ENCODE measurements at regions not wholly inside any gene's neighbourhood (a gene's known extent, or its start where the extent isn't known, plus 50 kb on each side); places are given as distances from the start of the nearest gene placed in this dataset.

DNA sequence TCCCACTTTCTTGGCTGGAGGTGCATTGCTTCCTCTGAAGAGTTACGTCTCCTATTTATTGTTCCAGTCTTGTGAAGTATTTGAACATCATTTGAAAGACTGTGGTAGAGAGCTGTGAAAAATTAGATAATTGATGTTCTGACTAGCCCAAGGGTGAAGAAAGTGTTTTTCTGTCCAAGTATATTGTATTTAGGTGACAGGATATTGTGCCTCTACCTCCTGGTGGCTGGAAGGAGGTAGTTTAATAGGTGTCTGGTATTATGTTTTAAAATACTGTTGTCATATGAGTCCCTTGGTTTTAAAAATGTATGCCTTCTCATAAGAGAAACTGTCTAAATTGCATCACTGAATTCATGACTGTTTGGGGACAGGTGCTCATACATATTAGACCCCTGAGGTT, 226.0 kb downstream of the SPRY1 start:
- intact Hi-C loops (cut with micrococcal nuclease) = no loop called here
- H3K4me3 Mint-ChIP-seq (ENCODE audit: low read depth) = no peak overlapping the region
- H3K27ac Mint-ChIP-seq = no peak overlapping the region
- H3K36me3 Mint-ChIP-seq (ENCODE audit: low read depth) = no peaks in the 10 kb centered on the region
- no peaks in the 10 kb centered on the region for H3K9me3 Mint-ChIP-seq
- H3K27me3 Mint-ChIP-seq (ENCODE audit: low read depth) = peaks cover 11% of the 10 kb centered on the region
- H3K4me1 Mint-ChIP-seq (ENCODE audit: low read depth) = peaks cover 10% of the 10 kb centered on the region
- DNase-seq (ENCODE audit: low spot score) = no peak

DNA sequence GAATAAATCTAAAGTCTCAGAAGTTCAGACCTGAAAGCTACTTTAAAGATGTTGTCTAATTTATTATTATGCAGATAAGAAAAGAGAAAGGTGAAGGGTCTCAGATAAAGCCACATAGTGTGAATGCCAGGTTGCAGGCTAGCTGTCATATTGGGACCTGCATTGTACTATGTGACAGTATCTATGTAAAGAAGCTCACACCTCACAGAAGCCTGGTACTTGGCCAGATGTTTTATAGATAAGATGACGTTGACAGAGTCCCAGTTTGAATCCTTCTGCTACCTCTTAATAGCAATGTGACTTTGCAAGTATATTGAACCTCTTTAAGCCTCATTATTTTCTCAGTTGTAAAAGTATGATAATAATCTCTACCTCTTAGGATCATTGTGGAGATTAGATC, 227.0 kb downstream of the SPRY1 start:
- H3K27ac Mint-ChIP-seq = no peak overlapping the region
- H3K4me3 Mint-ChIP-seq (ENCODE audit: low read depth) = no peak overlapping the region
- H3K36me3 Mint-ChIP-seq (ENCODE audit: low read depth) = no peaks in the 10 kb centered on the region
- peaks cover 10% of the 10 kb centered on the region for H3K4me1 Mint-ChIP-seq (ENCODE audit: low read depth)
- H3K9me3 Mint-ChIP-seq = no peaks in the 10 kb centered on the region
- peaks cover 7% of the 10 kb centered on the region for H3K27me3 Mint-ChIP-seq (ENCODE audit: low read depth)
- DNase-seq (ENCODE audit: low spot score) = no peak
- intact Hi-C loops (cut with micrococcal nuclease) = no loop called here

DNA sequence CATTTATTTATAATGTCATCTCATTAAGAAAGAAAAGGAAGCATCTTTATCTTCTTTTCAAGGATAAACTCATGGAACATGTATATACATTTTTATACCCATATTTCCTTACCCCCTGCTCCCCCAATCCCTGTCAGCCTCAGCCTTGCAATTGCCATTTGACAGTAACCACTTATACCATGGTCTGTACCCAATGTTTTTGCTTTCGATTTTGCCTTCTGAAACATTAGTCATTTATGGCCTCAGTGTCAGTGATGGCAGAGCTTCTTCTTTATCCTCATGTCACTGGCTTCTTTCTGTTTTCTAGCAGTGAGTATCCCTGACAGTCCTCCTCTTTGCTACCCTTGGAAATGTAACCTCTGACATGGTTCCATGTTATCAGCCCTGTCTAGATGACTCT, 228.4 kb downstream of the SPRY1 start:
- H3K9me3 Mint-ChIP-seq = no peaks in the 10 kb centered on the region
- H3K4me3 Mint-ChIP-seq (ENCODE audit: low read depth) = no peak overlapping the region
- no peak overlapping the region for H3K27ac Mint-ChIP-seq
- H3K27me3 Mint-ChIP-seq (ENCODE audit: low read depth) = peaks cover 3% of the 10 kb centered on the region
- DNase-seq (ENCODE audit: low spot score) = no peak
- peaks cover 10% of the 10 kb centered on the region for H3K4me1 Mint-ChIP-seq (ENCODE audit: low read depth)
- intact Hi-C loops (cut with micrococcal nuclease) = no loop called here
- H3K36me3 Mint-ChIP-seq (ENCODE audit: low read depth) = no peaks in the 10 kb centered on the region

DNA sequence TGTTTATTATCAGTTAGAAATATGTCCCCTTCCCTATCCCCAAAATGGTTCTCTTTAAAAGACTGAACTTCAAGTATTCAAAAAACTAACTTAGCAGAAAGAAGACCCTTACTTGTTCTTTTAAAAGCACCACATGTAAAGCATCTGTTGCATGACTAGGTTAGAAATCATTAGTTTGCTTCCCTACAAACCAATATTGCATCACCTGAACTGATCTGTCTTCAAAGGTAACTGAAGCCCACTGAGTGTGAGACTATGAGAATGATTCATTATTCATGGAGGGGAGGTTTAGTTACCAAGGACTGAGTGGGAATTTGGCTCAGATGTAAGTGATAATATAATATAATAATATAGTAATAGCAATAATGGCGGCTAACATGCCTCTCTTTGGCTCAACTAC, 231.7 kb downstream of the SPRY1 start:
- peaks cover 7% of the 10 kb centered on the region for H3K27me3 Mint-ChIP-seq (ENCODE audit: low read depth)
- H3K4me1 Mint-ChIP-seq (ENCODE audit: low read depth) = peaks cover 11% of the 10 kb centered on the region
- intact Hi-C loops (cut with micrococcal nuclease) = no loop called here
- H3K36me3 Mint-ChIP-seq (ENCODE audit: low read depth) = no peaks in the 10 kb centered on the region
- no peak overlapping the region for H3K4me3 Mint-ChIP-seq (ENCODE audit: low read depth)
- H3K9me3 Mint-ChIP-seq = no peaks in the 10 kb centered on the region
- no peak overlapping the region for H3K27ac Mint-ChIP-seq
- no peak for DNase-seq (ENCODE audit: low spot score)

DNA sequence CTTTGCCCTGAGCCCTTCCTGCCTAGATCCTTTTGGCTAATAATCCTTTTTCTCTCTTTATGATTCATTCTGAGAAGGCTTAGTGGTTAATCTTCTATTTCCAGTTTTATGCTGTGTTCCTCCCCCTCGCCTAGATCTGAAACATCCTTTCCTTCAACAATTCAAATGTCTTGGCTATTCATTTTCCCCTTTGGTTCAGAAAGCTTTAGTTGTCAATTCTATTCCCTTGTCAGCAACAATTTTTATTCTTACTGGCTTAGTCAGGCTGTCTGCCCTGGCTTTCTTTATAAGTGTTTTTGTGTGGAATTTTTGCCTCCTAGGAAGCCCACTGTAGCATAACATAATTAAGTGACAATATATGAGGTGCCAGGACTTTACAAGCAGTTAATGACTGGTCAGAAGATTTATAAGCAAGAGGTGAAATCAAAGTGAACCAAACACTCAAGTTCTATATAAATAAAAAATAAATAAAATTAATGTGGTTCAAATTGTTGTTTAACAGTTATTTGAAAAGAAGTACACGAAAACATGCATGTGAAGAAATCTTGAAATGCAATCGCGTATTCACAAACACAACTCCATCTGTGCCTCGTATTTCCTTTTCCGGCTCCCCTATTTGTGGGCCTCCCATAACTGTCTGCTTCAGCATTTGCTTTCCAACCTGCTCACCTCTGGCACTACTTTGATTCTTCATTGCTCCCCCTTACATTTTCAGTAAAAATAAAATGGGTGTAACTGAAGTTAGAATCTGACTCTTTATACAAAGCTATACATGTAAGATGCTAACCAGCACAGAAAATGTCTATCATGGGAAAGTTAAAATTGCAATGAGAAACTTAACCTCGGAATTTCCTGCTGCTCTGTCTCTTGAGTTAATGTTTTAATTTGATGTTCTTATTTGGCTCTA, 235.4 kb downstream of the SPRY1 start:
- no peak for DNase-seq (ENCODE audit: low spot score)
- H3K36me3 Mint-ChIP-seq (ENCODE audit: low read depth) = no peaks in the 10 kb centered on the region
- peaks cover 12% of the 10 kb centered on the region for H3K9me3 Mint-ChIP-seq
- peaks cover 7% of the 10 kb centered on the region for H3K27me3 Mint-ChIP-seq (ENCODE audit: low read depth)
- H3K27ac Mint-ChIP-seq = no peak overlapping the region
- peaks cover 5% of the 10 kb centered on the region for H3K4me1 Mint-ChIP-seq (ENCODE audit: low read depth)
- intact Hi-C loops (cut with micrococcal nuclease) = no loop called here
- no peak overlapping the region for H3K4me3 Mint-ChIP-seq (ENCODE audit: low read depth)

DNA sequence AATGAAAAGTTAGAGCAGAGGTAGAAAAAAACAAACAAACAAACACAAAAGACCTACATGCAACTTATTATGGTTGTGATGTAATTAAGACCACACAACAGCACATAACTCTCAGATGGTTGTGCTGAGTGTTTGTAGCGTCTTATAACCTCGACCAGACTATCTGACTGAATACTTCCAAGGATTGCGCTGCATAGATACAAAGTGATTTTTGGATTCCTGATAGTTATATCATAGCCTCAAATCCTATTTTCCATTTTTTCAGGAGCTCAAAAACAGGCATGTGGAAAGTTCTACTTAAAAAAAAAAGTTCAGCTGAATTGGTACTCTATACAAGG, 236.1 kb downstream of the SPRY1 start:
- Mint-ChIP-seq H3K27ac (no peak overlapping the region), H3K27me3 (ENCODE audit: low read depth) (peaks cover 7% of the 10 kb centered on the region), H3K4me1 (ENCODE audit: low read depth) (peaks cover 5% of the 10 kb centered on the region), H3K36me3 (ENCODE audit: low read depth) (no peaks in the 10 kb centered on the region), H3K9me3 (peaks cover 17% of the 10 kb centered on the region), H3K4me3 (ENCODE audit: low read depth) (no peak overlapping the region)
- no peak for DNase-seq (ENCODE audit: low spot score)
- intact Hi-C loops (cut with micrococcal nuclease) = no loop called here

DNA sequence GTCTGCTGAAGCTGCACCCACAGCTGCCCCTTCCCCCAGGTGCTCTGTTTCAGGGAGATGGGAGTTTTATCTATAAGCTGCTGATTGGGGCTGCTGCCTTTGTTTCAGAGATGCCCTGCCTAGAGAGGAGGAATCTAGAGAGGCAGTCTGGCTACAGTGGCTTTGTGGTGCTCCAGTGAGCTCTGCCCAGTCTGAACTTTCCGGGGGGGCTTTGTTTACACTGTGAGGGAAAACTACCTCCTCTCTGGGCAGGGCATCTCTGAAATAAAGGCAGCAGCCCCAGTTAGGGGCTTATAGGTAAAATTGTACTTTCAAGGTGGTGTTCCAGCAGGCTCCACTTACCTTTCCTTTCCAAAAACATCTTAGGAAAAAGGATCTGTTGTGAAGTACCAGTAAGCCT, 242.2 kb downstream of the SPRY1 start:
- intact Hi-C loops (cut with micrococcal nuclease) = no loop called here
- Mint-ChIP-seq H3K4me3 (ENCODE audit: low read depth) (no peak overlapping the region), H3K36me3 (ENCODE audit: low read depth) (no peaks in the 10 kb centered on the region)

DNA sequence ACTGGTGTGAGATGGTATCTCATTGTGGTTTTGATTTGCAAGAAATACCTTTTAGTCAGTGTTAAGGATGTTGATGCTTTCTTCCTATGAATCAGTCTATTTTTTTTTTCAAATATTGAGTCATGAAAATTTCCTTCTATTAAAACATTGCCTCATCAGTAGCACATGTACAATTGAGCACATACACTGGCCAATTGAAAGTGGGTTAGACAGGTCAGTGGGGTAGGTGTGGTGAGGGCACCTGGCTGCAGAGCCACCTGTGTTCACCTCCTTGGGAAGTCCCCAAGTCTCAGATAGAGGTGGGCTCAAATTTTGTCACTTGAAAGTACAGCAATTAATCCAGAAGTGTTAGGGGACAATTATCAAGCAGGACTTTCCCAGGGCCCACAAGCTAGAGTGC, 243.7 kb downstream of the SPRY1 start:
- Mint-ChIP-seq H3K9me3 (peaks cover 24% of the 10 kb centered on the region), H3K27me3 (ENCODE audit: low read depth) (peaks cover 9% of the 10 kb centered on the region), H3K27ac (peak overlapping the region; percentile 65), H3K36me3 (ENCODE audit: low read depth) (no peaks in the 10 kb centered on the region), H3K4me1 (ENCODE audit: low read depth) (peaks cover 6% of the 10 kb centered on the region), H3K4me3 (ENCODE audit: low read depth) (no peak overlapping the region)
- intact Hi-C loops (cut with micrococcal nuclease) = loop anchor here (1.0 kb wide), 1 partner anchor 32 kb away; no protein-coding TSS in a partner anchor
- DNase-seq (ENCODE audit: low spot score) = no peak

More for the DNA sequence above, 242.2 kb downstream of the SPRY1 start:
- H3K9me3 Mint-ChIP-seq = peaks cover 24% of the 10 kb centered on the region
- peaks cover 7% of the 10 kb centered on the region for H3K27me3 Mint-ChIP-seq (ENCODE audit: low read depth)
- no peak for DNase-seq (ENCODE audit: low spot score)
- no peak overlapping the region for H3K27ac Mint-ChIP-seq
- peaks cover 6% of the 10 kb centered on the region for H3K4me1 Mint-ChIP-seq (ENCODE audit: low read depth)

DNA sequence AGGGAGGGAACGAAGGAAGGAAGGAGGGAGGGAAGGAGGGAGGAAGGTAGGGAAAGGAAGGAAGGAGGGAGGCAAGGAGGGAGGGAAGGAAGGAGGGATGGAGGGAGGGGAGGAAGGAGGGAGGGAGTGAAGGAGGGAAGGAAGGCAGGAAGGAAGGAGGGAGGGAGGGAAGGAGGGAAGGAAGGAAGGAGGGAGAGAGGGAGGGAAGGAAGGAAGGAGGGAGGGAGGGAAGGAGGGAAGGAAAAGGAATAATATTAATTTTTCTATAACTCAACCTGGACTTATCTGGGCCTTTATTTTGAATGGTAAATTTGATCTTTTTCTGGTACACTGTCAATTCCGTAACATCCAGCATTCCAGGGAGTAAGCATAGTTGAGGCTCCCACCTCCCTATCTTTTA, 244.2 kb downstream of the SPRY1 start:
- H3K4me3 Mint-ChIP-seq (ENCODE audit: low read depth) = no peak overlapping the region
- H3K9me3 Mint-ChIP-seq = peaks cover 24% of the 10 kb centered on the region
- H3K36me3 Mint-ChIP-seq (ENCODE audit: low read depth) = no peaks in the 10 kb centered on the region
- peaks cover 9% of the 10 kb centered on the region for H3K27me3 Mint-ChIP-seq (ENCODE audit: low read depth)
- H3K27ac Mint-ChIP-seq = no peak overlapping the region
- H3K4me1 Mint-ChIP-seq (ENCODE audit: low read depth) = peaks cover 6% of the 10 kb centered on the region
- intact Hi-C loops (cut with micrococcal nuclease) = loop anchor here (1.0 kb wide), 1 partner anchor 31 kb away; no protein-coding TSS in a partner anchor
- no peak for DNase-seq (ENCODE audit: low spot score)

DNA sequence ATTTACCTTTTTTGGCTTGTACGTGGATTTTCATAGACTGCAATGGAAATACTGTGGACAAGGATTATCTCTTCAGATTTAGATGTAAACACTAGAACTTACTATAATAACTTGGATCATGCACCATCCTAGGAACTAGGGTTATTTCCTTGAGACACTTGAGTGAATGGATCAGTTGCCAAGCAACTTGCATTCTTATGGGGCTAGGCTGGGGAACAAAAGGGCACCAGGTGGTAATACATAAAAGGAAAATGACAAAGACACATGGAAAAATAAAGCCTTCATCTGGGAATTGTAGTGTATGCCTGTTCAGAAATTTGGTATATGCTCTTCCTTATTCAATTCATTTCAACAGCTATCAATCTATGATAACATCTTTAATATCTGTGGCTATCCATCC, 247.1 kb downstream of the SPRY1 start:
- peaks cover 5% of the 10 kb centered on the region for H3K9me3 Mint-ChIP-seq
- H3K27ac Mint-ChIP-seq = no peak overlapping the region
- peaks cover 9% of the 10 kb centered on the region for H3K27me3 Mint-ChIP-seq (ENCODE audit: low read depth)
- H3K36me3 Mint-ChIP-seq (ENCODE audit: low read depth) = no peaks in the 10 kb centered on the region
- no peak for DNase-seq (ENCODE audit: low spot score)
- H3K4me1 Mint-ChIP-seq (ENCODE audit: low read depth) = peaks cover 6% of the 10 kb centered on the region
- intact Hi-C loops (cut with micrococcal nuclease) = no loop called here
- no peak overlapping the region for H3K4me3 Mint-ChIP-seq (ENCODE audit: low read depth)

DNA sequence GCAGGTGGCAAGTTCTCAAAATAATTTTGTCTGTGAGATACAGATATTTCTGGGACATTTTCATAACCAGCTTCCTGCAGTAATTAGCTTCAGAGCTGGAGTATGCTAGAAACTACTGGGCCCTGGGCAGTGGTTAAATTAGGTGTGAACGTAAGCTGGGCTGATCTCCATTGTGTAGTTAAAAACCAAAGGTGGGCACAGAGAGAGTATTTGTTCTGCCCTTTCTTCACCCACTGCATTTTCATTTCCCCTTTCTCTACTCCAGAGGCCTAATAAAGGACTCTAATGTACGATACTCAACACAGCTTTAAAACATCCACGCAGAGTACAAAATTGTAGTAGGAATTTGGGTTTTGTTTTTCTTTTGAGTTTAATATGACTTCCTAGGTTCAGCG, 252.7 kb downstream of the SPRY1 start:
- H3K9me3 Mint-ChIP-seq = no peaks in the 10 kb centered on the region
- peaks cover 8% of the 10 kb centered on the region for H3K27me3 Mint-ChIP-seq (ENCODE audit: low read depth)
- no peak overlapping the region for H3K27ac Mint-ChIP-seq
- intact Hi-C loops (cut with micrococcal nuclease) = no loop called here
- no peak for DNase-seq (ENCODE audit: low spot score)
- no peaks in the 10 kb centered on the region for H3K36me3 Mint-ChIP-seq (ENCODE audit: low read depth)
- H3K4me1 Mint-ChIP-seq (ENCODE audit: low read depth) = no peaks in the 10 kb centered on the region
- H3K4me3 Mint-ChIP-seq (ENCODE audit: low read depth) = no peak overlapping the region

DNA sequence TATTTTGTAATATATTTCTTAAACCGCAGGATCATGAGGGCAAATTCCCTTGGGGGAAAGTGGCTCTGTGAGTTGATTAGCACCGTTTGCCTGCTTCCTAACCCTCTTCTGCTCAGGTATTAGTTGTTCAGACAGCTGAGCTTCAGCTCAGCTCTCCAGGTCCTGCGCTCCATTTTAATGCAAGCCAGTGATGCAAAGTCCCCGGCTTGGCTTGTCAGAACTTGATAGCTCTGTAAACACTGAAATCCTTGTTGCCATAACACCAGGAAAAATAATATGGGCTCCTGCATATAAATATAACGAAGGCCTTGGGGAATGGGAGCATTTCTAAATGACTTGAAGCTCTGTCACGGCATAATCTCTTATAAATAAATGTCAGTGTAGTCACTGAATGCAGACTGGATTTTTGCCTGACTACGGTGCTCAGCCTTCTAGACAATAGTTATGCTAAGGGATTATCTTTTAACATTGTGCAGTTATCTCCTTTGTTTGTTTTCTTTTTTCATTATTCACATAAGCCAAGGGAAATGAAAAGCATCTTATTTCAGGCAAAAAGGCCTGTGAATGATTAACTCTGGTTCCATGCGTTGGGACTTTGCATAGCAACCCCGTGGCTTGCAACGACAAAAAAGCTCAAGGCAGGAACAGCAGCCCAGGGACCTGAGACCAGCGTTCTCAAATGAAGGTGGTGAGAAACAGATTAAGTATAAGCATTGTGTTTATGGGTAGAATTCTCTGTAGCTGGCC, 253.2 kb downstream of the SPRY1 start:
- Mint-ChIP-seq H3K4me1 (ENCODE audit: low read depth) (no peaks in the 10 kb centered on the region), H3K36me3 (ENCODE audit: low read depth) (no peaks in the 10 kb centered on the region), H3K27me3 (ENCODE audit: low read depth) (peaks cover 11% of the 10 kb centered on the region), H3K9me3 (no peaks in the 10 kb centered on the region), H3K4me3 (ENCODE audit: low read depth) (no peak overlapping the region), H3K27ac (no peak overlapping the region)
- intact Hi-C loops (cut with micrococcal nuclease) = no loop called here
- DNase-seq (ENCODE audit: low spot score) = no peak

DNA sequence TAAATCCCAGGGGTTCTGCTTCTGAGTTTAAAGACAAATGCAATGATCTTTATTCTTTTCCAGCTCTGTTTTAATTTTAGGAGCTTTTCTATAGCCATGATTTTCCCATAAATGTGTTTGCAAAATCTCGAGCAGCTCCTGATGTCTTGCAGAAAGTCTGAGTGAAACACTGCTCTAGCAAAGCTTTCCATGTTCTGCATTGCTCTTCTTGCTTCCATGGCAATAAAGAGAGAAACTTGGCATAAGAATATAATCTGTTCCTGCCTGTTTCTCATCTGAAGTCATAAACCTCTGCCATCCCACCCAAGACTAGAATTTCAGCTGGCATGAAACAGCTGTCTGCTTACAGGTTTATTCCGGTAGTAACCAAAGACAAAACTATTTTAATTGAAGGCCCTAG, 254.5 kb downstream of the SPRY1 start:
- no peaks in the 10 kb centered on the region for H3K36me3 Mint-ChIP-seq (ENCODE audit: low read depth)
- intact Hi-C loops (cut with micrococcal nuclease) = no loop called here
- no peak overlapping the region for H3K4me3 Mint-ChIP-seq (ENCODE audit: low read depth)
- H3K4me1 Mint-ChIP-seq (ENCODE audit: low read depth) = no peaks in the 10 kb centered on the region
- H3K9me3 Mint-ChIP-seq = no peaks in the 10 kb centered on the region
- no peak overlapping the region for H3K27ac Mint-ChIP-seq
- no peak for DNase-seq (ENCODE audit: low spot score)
- H3K27me3 Mint-ChIP-seq (ENCODE audit: low read depth) = peaks cover 11% of the 10 kb centered on the region

All from activated T-helper 2 cell treated with anti-CD3 and anti-CD28 coated beads, Interferon-gamma antibody, Interleukin-2, Interleukin-4, amounts not matched to agents 10 μg/mL and 5 μg/mL and 100 μg/mL, durations not matched to agents 14 hours and 24 hours and 36 hours (primary cell).